A549 (cell line): ENCODE measurements at regions not wholly inside any gene's neighbourhood (a gene's known extent, or its start where the extent isn't known, plus 50 kb on each side); places are given as distances from the start of the nearest gene placed in this dataset.

Experiments
- ATAC-seq, 2 experiments: fragments of 200-7000 bp in 1 of 2; fragments of >200 bp in 1 of 2; cut with Nextera tagmentation in 1 of 2; cut with Tn5 transposase in 1 of 2; 3 replicates each; pipeline versions ENCODE4 v1.8.0 to v1.9.1; 2018 to 2020; ENCODE audit warnings: mild to moderate bottlenecking in 1 of 2, moderate library complexity in 1 of 2
- CTCF ChIA-PET: fragments of 300-600 bp; sonication (Branson Sonifier 250); formaldehyde crosslinking; extraction: SDS; loops from one replicate; lab custom pipeline; 2021; ENCODE audit warnings: antibody characterized with exemption, inconsistent platforms; lab: Yijun Ruan, JAX
- POLR2A ChIA-PET: fragments of 350-600 bp; formaldehyde crosslinking; extraction: SDS; loops from one replicate; lab custom pipeline; 2021; ENCODE audit warnings: antibody characterized with exemption, inconsistent platforms; lab: Yijun Ruan, JAX
- DNase-seq, 2 experiments: peaks; one replicate each; pipeline versions ENCODE4 v3.0.0 to v3.0.0-alpha.2; 2011 to 2016; ENCODE audit warnings: low read depth in 1 of 2, low spot score in 1 of 2
- FAIRE-seq: peaks from 2 replicates; lab custom pipeline; 2011; peaks lifted over from hg19 to GRCh38; lab: Jason Lieb, UNC
- H3K27ac ChIP-seq, 2 experiments: fragments of >200 bp; sonication (Bioruptor Twin); formaldehyde crosslinking; 3 replicates each; pipeline ENCODE4 v1.5.1; 2016 to 2017
- H3K4me1 ChIP-seq: fragments of >200 bp; sonication (Bioruptor Twin); formaldehyde crosslinking; 3 replicates; pipeline ENCODE4 v1.6.1; 2016
- H3K4me2 ChIP-seq: fragments of >200 bp; sonication (Bioruptor Twin); formaldehyde crosslinking; 3 replicates; pipeline ENCODE4 v1.6.1; 2016
- H3K4me3 ChIP-seq: fragments of >200 bp; sonication (Bioruptor Twin); formaldehyde crosslinking; 3 replicates; pipeline ENCODE4 v1.5.1; 2016
- H3K9me3 ChIP-seq: fragments of >200 bp; sonication (Bioruptor Twin); formaldehyde crosslinking; 3 replicates; pipeline ENCODE4 v1.6.1; 2016
- ATOH8 ChIP-seq: fragments of 250-450 bp; sonication (Bioruptor Pico); IDR thresholded peaks from 2 replicates; pipeline ENCODE4 v1.5.0; 2020; ENCODE audit warnings: low read depth, mild to moderate bottlenecking, moderate library complexity
- BHLHE40 ChIP-seq: IDR thresholded peaks from 2 replicates; pipeline ENCODE4 v1.6.1; 2012; ENCODE audit warnings: low read depth, low read length, inconsistent platforms
- CBX2 ChIP-seq: fragments of 200-600 bp; sonication (generic); IDR thresholded peaks from 2 replicates; pipeline ENCODE4 v1.6.1; 2016; ENCODE audit warnings: low read depth, mild to moderate bottlenecking, borderline replicate concordance
- CHD2 ChIP-seq: fragments of 150-350 bp; IDR thresholded peaks from 2 replicates; pipeline ENCODE4 v1.6.1; 2014; ENCODE audit warnings: low read length; ENCODE audit not compliant: partially characterized antibody
- CHD4 ChIP-seq: fragments of 200-600 bp; sonication (generic); IDR thresholded peaks from 2 replicates; pipeline ENCODE4 v1.6.1; 2016; ENCODE audit warnings: antibody characterized with exemption, mild to moderate bottlenecking, borderline replicate concordance
- EHF ChIP-seq: fragments of 250-450 bp; sonication (Bioruptor Pico); IDR thresholded peaks from 2 replicates; pipeline ENCODE4 v1.5.0; 2020; ENCODE audit warnings: mild to moderate bottlenecking
- ESRRA ChIP-seq: fragments of 150-350 bp; IDR thresholded peaks from 2 replicates; pipeline ENCODE4 v1.6.1; 2014; ENCODE audit warnings: mild to moderate bottlenecking, low read length, borderline replicate concordance
- FOSB ChIP-seq: fragments of 250-450 bp; sonication (Bioruptor Pico); IDR thresholded peaks from 2 replicates; pipeline ENCODE4 v1.5.0; 2020; ENCODE audit warnings: mild to moderate bottlenecking, moderate library complexity
- GATA3 ChIP-seq: IDR thresholded peaks from 2 replicates; pipeline ENCODE4 v1.6.1; 2012; ENCODE audit warnings: borderline replicate concordance
- HEYL ChIP-seq: fragments of 250-450 bp; sonication (Bioruptor Pico); IDR thresholded peaks from 2 replicates; pipeline ENCODE4 v1.8.0; 2021; ENCODE audit warnings: mild to moderate bottlenecking, moderate library complexity
- HOXA7 ChIP-seq: fragments of 250-450 bp; sonication (Bioruptor Pico); IDR thresholded peaks from 2 replicates; pipeline ENCODE4 v1.5.0; 2020; ENCODE audit warnings: mild to moderate bottlenecking, moderate library complexity
- HOXB5 ChIP-seq: fragments of 250-450 bp; sonication (Bioruptor Pico); IDR thresholded peaks from 2 replicates; pipeline ENCODE4 v1.5.0; 2020; ENCODE audit warnings: mild to moderate bottlenecking, moderate library complexity
- KDM1A ChIP-seq: fragments of 200-600 bp; sonication (generic); IDR thresholded peaks from 2 replicates; pipeline ENCODE4 v1.6.1; 2016; ENCODE audit warnings: low read depth, mild to moderate bottlenecking
- KDM5A ChIP-seq: fragments of 200-600 bp; sonication (generic); IDR thresholded peaks from 2 replicates; pipeline ENCODE4 v1.6.1; 2016; ENCODE audit warnings: antibody characterized with exemption, mild to moderate bottlenecking
- MAZ ChIP-seq: fragments of 150-350 bp; IDR thresholded peaks from 2 replicates; pipeline ENCODE4 v1.6.1; 2014; ENCODE audit warnings: antibody characterized with exemption, low read depth, low read length, borderline replicate concordance
- NR3C1 ChIP-seq: fragments of >200 bp; sonication (Bioruptor Twin); formaldehyde crosslinking; IDR thresholded peaks from 3 replicates; pipeline ENCODE4 v1.6.1; 2017
- PBX3 ChIP-seq: IDR thresholded peaks from 2 replicates; pipeline ENCODE4 v1.6.1; 2012
- POLR2A ChIP-seq: IDR thresholded peaks from 2 replicates; pipeline ENCODE4 v1.6.1; 2012; ENCODE audit warnings: mild to moderate bottlenecking, low read length
- RAD21 ChIP-seq, 2 experiments: fragments of >200 bp in 1 of 2; sonication (Bioruptor Twin) in 1 of 2; formaldehyde crosslinking in 1 of 2; IDR thresholded peaks in 1 of 2; conservative IDR thresholded peaks in 1 of 2; 2 replicates in 1 of 2; 3 replicates in 1 of 2; pipeline ENCODE4 v1.6.1; 2012 to 2018; ENCODE audit warnings: inconsistent platforms in 1 of 2
- REST ChIP-seq: fragments of 200-600 bp; sonication (generic); IDR thresholded peaks from 2 replicates; pipeline ENCODE4 v1.6.1; 2016; ENCODE audit warnings: antibody characterized with exemption, mild to moderate bottlenecking, moderate library complexity
- TFCP2L1 ChIP-seq: fragments of 250-450 bp; sonication (Bioruptor Pico); IDR thresholded peaks from 2 replicates; pipeline ENCODE4 v1.5.0; 2021; ENCODE audit warnings: mild to moderate bottlenecking
- TP53 ChIP-seq: fragments of 250-450 bp; sonication (Bioruptor Pico); IDR thresholded peaks from 2 replicates; pipeline ENCODE4 v1.5.0; 2021; ENCODE audit warnings: mild to moderate bottlenecking, moderate library complexity
- ZFP36 ChIP-seq: fragments of 450-650 bp; IDR thresholded peaks from 2 replicates; pipeline ENCODE4 v1.6.1; 2014; ENCODE audit warnings: borderline replicate concordance; ENCODE audit not compliant: partially characterized antibody
- ZSCAN20 ChIP-seq: fragments of 250-450 bp; sonication (Bioruptor Pico); IDR thresholded peaks from 2 replicates; pipeline ENCODE4 v1.8.0; 2022; ENCODE audit warnings: mild to moderate bottlenecking, moderate library complexity
- WGBS: methylation state at CpG from one replicate; pipeline ENCODE4 v1.1.6; 2017; ENCODE audit errors: missing lambda C conversion rate; 5-methylcytosine and 5-hydroxymethylcytosine counted together
- TF ChIP-seq, protein P1 (sequence below): fragments of >200 bp; sonication (Bioruptor Twin); formaldehyde crosslinking; IDR thresholded peaks from 3 replicates; pipeline ENCODE4 v1.6.1; 2016
- TF ChIP-seq, protein P2 (sequence below): fragments of >200 bp; sonication (Bioruptor Twin); formaldehyde crosslinking; IDR thresholded peaks from 3 replicates; pipeline ENCODE4 v1.5.1; 2016

- H3K4me2 ChIP-seq = no peak overlapping the region
- ChIA-PET CTCF (no interaction called here), POLR2A (no interaction called here)
- DNase-seq (no peak), FAIRE-seq (no peak), ATAC-seq (no peak)
- H3K9me3 ChIP-seq = peaks cover 4% of the 10 kb centered on the region; the same call in 1 of the 3 replicates
- TF ChIP-seq, protein P1, sequence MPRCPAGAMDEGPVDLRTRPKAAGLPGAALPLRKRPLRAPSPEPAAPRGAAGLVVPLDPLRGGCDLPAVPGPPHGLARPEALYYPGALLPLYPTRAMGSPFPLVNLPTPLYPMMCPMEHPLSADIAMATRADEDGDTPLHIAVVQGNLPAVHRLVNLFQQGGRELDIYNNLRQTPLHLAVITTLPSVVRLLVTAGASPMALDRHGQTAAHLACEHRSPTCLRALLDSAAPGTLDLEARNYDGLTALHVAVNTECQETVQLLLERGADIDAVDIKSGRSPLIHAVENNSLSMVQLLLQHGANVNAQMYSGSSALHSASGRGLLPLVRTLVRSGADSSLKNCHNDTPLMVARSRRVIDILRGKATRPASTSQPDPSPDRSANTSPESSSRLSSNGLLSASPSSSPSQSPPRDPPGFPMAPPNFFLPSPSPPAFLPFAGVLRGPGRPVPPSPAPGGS = no peak
- no peak for TF ChIP-seq KDM1A
- TF ChIP-seq POLR2A = no peak
- no peak for TF ChIP-seq ATOH8 (CRISPR knock-in tag)
- TF ChIP-seq CHD2 = no peak
- TF ChIP-seq TFCP2L1 (CRISPR knock-in tag) = no peak
- TF ChIP-seq GATA3 = no peak
- TF ChIP-seq, protein P2, sequence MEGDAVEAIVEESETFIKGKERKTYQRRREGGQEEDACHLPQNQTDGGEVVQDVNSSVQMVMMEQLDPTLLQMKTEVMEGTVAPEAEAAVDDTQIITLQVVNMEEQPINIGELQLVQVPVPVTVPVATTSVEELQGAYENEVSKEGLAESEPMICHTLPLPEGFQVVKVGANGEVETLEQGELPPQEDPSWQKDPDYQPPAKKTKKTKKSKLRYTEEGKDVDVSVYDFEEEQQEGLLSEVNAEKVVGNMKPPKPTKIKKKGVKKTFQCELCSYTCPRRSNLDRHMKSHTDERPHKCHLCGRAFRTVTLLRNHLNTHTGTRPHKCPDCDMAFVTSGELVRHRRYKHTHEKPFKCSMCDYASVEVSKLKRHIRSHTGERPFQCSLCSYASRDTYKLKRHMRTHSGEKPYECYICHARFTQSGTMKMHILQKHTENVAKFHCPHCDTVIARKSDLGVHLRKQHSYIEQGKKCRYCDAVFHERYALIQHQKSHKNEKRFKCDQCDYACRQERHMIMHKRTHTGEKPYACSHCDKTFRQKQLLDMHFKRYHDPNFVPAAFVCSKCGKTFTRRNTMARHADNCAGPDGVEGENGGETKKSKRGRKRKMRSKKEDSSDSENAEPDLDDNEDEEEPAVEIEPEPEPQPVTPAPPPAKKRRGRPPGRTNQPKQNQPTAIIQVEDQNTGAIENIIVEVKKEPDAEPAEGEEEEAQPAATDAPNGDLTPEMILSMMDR = no peak
- no peak for TF ChIP-seq ZFP36
- no peak for TF ChIP-seq HOXB5 (CRISPR knock-in tag)
- TF ChIP-seq NR3C1 = no peak
- no peak for TF ChIP-seq TP53 (CRISPR knock-in tag)
- TF ChIP-seq ESRRA = no peak
- no peak for TF ChIP-seq EHF (CRISPR knock-in tag)
- H3K4me1 ChIP-seq = no peaks in the 10 kb centered on the region
- no peak overlapping the region for H3K27ac ChIP-seq
- WGBS = 2% methylated on average over 6 of the region's 6 CpGs
- H3K4me3 ChIP-seq = no peak overlapping the region
Observed at GRCh38 chr2:89844221-89844943, 1152.9 kb downstream of the RPIA start.

DNA sequence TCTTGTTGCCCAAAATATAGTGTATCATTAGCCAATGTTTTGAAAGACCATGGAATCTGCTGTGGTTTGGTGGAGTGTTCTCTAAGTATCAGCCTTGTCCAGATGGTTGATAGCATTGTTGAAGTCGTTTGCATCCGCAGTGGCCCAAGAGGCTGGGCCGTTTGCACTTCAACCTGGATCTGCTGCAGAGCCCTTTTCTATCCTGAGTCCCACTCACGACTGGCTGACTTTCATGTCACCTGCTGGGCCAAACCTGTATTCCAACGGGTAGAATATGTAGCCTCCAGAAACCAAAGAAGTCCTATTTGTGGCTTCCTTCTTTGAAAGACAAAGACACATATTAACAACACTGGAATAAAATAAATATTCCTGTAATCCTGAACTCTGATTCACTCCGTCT is 1154.1 kb downstream of the RPIA start:
- CTCF ChIA-PET = no interaction called here
- 16% methylated on average over 6 of the region's 6 CpGs for WGBS
- DNase-seq (no peak), ATAC-seq (no peak), FAIRE-seq (no peak)
- H3K27ac ChIP-seq = no peak overlapping the region
- POLR2A ChIA-PET = no interaction called here
- H3K9me3 ChIP-seq = 0 out of 3 replicates have a peak, but pooled peaks cover 4% of the 10 kb centered on the region
- no peak overlapping the region for H3K4me3 ChIP-seq
- H3K4me2 ChIP-seq = no peak overlapping the region
- H3K4me1 ChIP-seq = no peaks in the 10 kb centered on the region
- TF ChIP-seq RAD21 (conservative IDR thresholded peaks at IDR 0.05 in 1 of 2, IDR thresholded peaks at IDR 0.05 in 1 of 2) = no peak
- TF ChIP-seq FOSB (CRISPR knock-in tag) = no peak
- TF ChIP-seq BHLHE40 = no peak
- no peak for TF ChIP-seq CHD2
- TF ChIP-seq, protein P2 = no peak
- no peak for TF ChIP-seq MAZ
- TF ChIP-seq CHD4 = no peak
- TF ChIP-seq REST = no peak
- TF ChIP-seq KDM1A = no peak
- TF ChIP-seq ZSCAN20 (CRISPR knock-in tag) = no peak
- no peak for TF ChIP-seq NR3C1
- no peak for TF ChIP-seq HEYL (CRISPR knock-in tag)
- TF ChIP-seq PBX3 = no peak
- TF ChIP-seq CBX2 = no peak
- TF ChIP-seq TFCP2L1 (CRISPR knock-in tag) = no peak
- TF ChIP-seq KDM5A = no peak
- TF ChIP-seq HOXA7 (CRISPR knock-in tag) = no peak
